ENCODE measurements at regions not wholly inside any gene's neighbourhood (a gene's known extent, or its start where the extent isn't known, plus 50 kb on each side); places are given as distances from the start of the nearest gene placed in this dataset.
"Not testable (repeated sequence)": the region's sequence is repeated elsewhere in the genome, so short reads cannot be mapped to it uniquely, and the experiment has no call there.

GRCh38 chr19:30105316-30105715, 163.3 kb downstream of the URI1 start:
- Mint-ChIP-seq H3K4me1 (ENCODE audit: low read depth) (no peaks in the 10 kb centered on the region), H3K9me3 (peaks cover 5% of the 10 kb centered on the region), H3K36me3 (ENCODE audit: insufficient read depth) (no peaks in the 10 kb centered on the region), H3K27me3 (ENCODE audit: low read depth) (peaks cover 15% of the 10 kb centered on the region), H3K4me3 (no peak overlapping the region)
- DNase-seq (no peak), ATAC-seq (no peak)

- H3K4me1 Mint-ChIP-seq (ENCODE audit: low read depth), result no peaks in the 10 kb centered on the region
- no peak overlapping the region for H3K4me3 Mint-ChIP-seq
- peaks cover 15% of the 10 kb centered on the region for H3K27me3 Mint-ChIP-seq (ENCODE audit: low read depth)
- no peak for DNase-seq
- H3K36me3 Mint-ChIP-seq (ENCODE audit: insufficient read depth), result no peaks in the 10 kb centered on the region
- no peak for ATAC-seq
- H3K9me3 Mint-ChIP-seq, result peaks cover 5% of the 10 kb centered on the region
Observed at GRCh38 chr19:30105727-30106126, 163.7 kb downstream of the URI1 start.

GRCh38 chr19:30106417-30107095, 164.5 kb downstream of the URI1 start:
- H3K9me3 Mint-ChIP-seq, result peaks cover 3% of the 10 kb centered on the region
- H3K4me1 Mint-ChIP-seq (ENCODE audit: low read depth), result no peaks in the 10 kb centered on the region
- DNase-seq (no peak), ATAC-seq (no peak)
- H3K27me3 Mint-ChIP-seq (ENCODE audit: low read depth), result peaks cover 16% of the 10 kb centered on the region
- H3K36me3 Mint-ChIP-seq (ENCODE audit: insufficient read depth), result no peaks in the 10 kb centered on the region
- H3K4me3 Mint-ChIP-seq, result no peak overlapping the region

GRCh38 chr19:30107251-30107650, 165.2 kb downstream of the URI1 start:
- H3K4me3 Mint-ChIP-seq, result no peak overlapping the region
- H3K4me1 Mint-ChIP-seq (ENCODE audit: low read depth), result no peaks in the 10 kb centered on the region
- no peak for ATAC-seq
- no peak for DNase-seq
- no peaks in the 10 kb centered on the region for H3K9me3 Mint-ChIP-seq
- H3K27me3 Mint-ChIP-seq (ENCODE audit: low read depth), result peaks cover 16% of the 10 kb centered on the region
- no peaks in the 10 kb centered on the region for H3K36me3 Mint-ChIP-seq (ENCODE audit: insufficient read depth)

- H3K27me3 Mint-ChIP-seq (ENCODE audit: low read depth), result peaks cover 16% of the 10 kb centered on the region
- H3K4me1 Mint-ChIP-seq (ENCODE audit: low read depth), result no peaks in the 10 kb centered on the region
- no peak for DNase-seq
- no peaks in the 10 kb centered on the region for H3K9me3 Mint-ChIP-seq
- H3K4me3 Mint-ChIP-seq, result no peak overlapping the region
- no peaks in the 10 kb centered on the region for H3K36me3 Mint-ChIP-seq (ENCODE audit: insufficient read depth)
- no peak for ATAC-seq
Observed at GRCh38 chr19:30109565-30109964, 167.5 kb downstream of the URI1 start.

GRCh38 chr19:30111021-30111855, 169.2 kb downstream of the URI1 start:
- Mint-ChIP-seq H3K27me3 (ENCODE audit: low read depth) (peaks cover 11% of the 10 kb centered on the region), H3K4me3 (no peak overlapping the region), H3K4me1 (ENCODE audit: low read depth) (no peaks in the 10 kb centered on the region), H3K36me3 (ENCODE audit: insufficient read depth) (no peaks in the 10 kb centered on the region), H3K9me3 (no peaks in the 10 kb centered on the region)
- DNase-seq (no peak), ATAC-seq (no peak)

GRCh38 chr19:30112171-30112570, 170.1 kb downstream of the URI1 start:
- Mint-ChIP-seq H3K4me3 (no peak overlapping the region), H3K27me3 (ENCODE audit: low read depth) (peaks cover 6% of the 10 kb centered on the region), H3K36me3 (ENCODE audit: insufficient read depth) (no peaks in the 10 kb centered on the region), H3K9me3 (no peaks in the 10 kb centered on the region), H3K4me1 (ENCODE audit: low read depth) (no peaks in the 10 kb centered on the region)
- DNase-seq (no peak), ATAC-seq (no peak)

- H3K4me3 Mint-ChIP-seq, result no peak overlapping the region
- no peaks in the 10 kb centered on the region for H3K9me3 Mint-ChIP-seq
- DNase-seq, result no peak
- H3K36me3 Mint-ChIP-seq (ENCODE audit: insufficient read depth), result no peaks in the 10 kb centered on the region
- H3K4me1 Mint-ChIP-seq (ENCODE audit: low read depth), result no peaks in the 10 kb centered on the region
- H3K27me3 Mint-ChIP-seq (ENCODE audit: low read depth), result peaks cover 4% of the 10 kb centered on the region
- ATAC-seq, result no peak
Observed at GRCh38 chr19:30112666-30113065, 170.6 kb downstream of the URI1 start.

- Mint-ChIP-seq H3K4me3 (no peak overlapping the region), H3K27me3 (ENCODE audit: low read depth) (peaks cover 4% of the 10 kb centered on the region), H3K9me3 (no peaks in the 10 kb centered on the region), H3K4me1 (ENCODE audit: low read depth) (no peaks in the 10 kb centered on the region), H3K36me3 (ENCODE audit: insufficient read depth) (no peaks in the 10 kb centered on the region)
- ATAC-seq (no peak), DNase-seq (no peak)
Observed at GRCh38 chr19:30113186-30113585, 171.1 kb downstream of the URI1 start.

- not testable (repeated sequence) for H3K36me3 Mint-ChIP-seq (ENCODE audit: insufficient read depth); ATAC-seq; DNase-seq; H3K4me1 Mint-ChIP-seq (ENCODE audit: low read depth); H3K9me3 Mint-ChIP-seq; H3K27me3 Mint-ChIP-seq (ENCODE audit: low read depth); H3K4me3 Mint-ChIP-seq
Observed at GRCh38 chr19:30114095-30114494, 172.1 kb downstream of the URI1 start.

GRCh38 chr19:30115947-30116346, 173.9 kb downstream of the URI1 start:
- no peaks in the 10 kb centered on the region for H3K36me3 Mint-ChIP-seq (ENCODE audit: insufficient read depth)
- no peak for DNase-seq
- no peaks in the 10 kb centered on the region for H3K4me1 Mint-ChIP-seq (ENCODE audit: low read depth)
- peaks cover 2% of the 10 kb centered on the region for H3K27me3 Mint-ChIP-seq (ENCODE audit: low read depth)
- no peak for ATAC-seq
- no peak overlapping the region for H3K4me3 Mint-ChIP-seq
- H3K9me3 Mint-ChIP-seq, result no peaks in the 10 kb centered on the region

- H3K4me1 Mint-ChIP-seq (ENCODE audit: low read depth), result no peaks in the 10 kb centered on the region
- no peaks in the 10 kb centered on the region for H3K9me3 Mint-ChIP-seq
Observed at GRCh38 chr19:30116530-30116929, 174.5 kb downstream of the URI1 start.

GRCh38 chr19:30116984-30117555, 175.0 kb downstream of the URI1 start:
- ATAC-seq (no peak), DNase-seq (no peak)

More at GRCh38 chr19:30116530-30116929, 174.5 kb downstream of the URI1 start:
- no peak overlapping the region for H3K4me3 Mint-ChIP-seq
- no peaks in the 10 kb centered on the region for H3K27me3 Mint-ChIP-seq (ENCODE audit: low read depth)
- ATAC-seq, result no peak
- no peaks in the 10 kb centered on the region for H3K36me3 Mint-ChIP-seq (ENCODE audit: insufficient read depth)
- DNase-seq, result no peak

GRCh38 chr19:30117636-30118145, 175.7 kb downstream of the URI1 start:
- no peaks in the 10 kb centered on the region for H3K36me3 Mint-ChIP-seq (ENCODE audit: insufficient read depth)

More at GRCh38 chr19:30116984-30117555, 175.0 kb downstream of the URI1 start:
- no peaks in the 10 kb centered on the region for H3K27me3 Mint-ChIP-seq (ENCODE audit: low read depth)
- no peak overlapping the region for H3K4me3 Mint-ChIP-seq
- no peaks in the 10 kb centered on the region for H3K36me3 Mint-ChIP-seq (ENCODE audit: insufficient read depth)
- H3K9me3 Mint-ChIP-seq, result no peaks in the 10 kb centered on the region
- H3K4me1 Mint-ChIP-seq (ENCODE audit: low read depth), result no peaks in the 10 kb centered on the region

More at GRCh38 chr19:30117636-30118145, 175.7 kb downstream of the URI1 start:
- peaks cover 2% of the 10 kb centered on the region for H3K27me3 Mint-ChIP-seq (ENCODE audit: low read depth)
- no peak overlapping the region for H3K4me3 Mint-ChIP-seq
- no peaks in the 10 kb centered on the region for H3K9me3 Mint-ChIP-seq
- ATAC-seq (no peak), DNase-seq (no peak)
- no peaks in the 10 kb centered on the region for H3K4me1 Mint-ChIP-seq (ENCODE audit: low read depth)
